ENCODE measurements at regions not wholly inside any gene's neighbourhood (a gene's known extent, or its start where the extent isn't known, plus 50 kb on each side); places are given as distances from the start of the nearest gene placed in this dataset.

DNA sequence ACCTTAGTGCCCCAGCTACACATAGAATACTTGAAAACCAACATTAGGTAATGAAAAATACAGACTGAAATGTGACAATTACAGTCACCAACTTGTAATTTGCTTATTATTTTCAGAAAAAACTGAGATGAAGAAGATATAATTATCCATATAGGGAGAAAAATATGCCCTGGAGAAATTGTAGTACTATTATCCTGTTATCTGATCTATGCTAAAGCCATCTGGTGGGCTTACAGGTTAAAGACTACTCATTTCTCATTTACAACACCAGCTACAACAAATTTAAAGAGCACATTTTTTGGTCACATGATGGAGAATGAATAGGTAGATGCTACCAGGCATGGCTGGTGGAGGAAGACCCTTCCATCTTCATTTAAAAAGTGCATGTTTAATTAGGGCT lies 79.6 kb upstream of the NYAP2 start:
- H3K36me3 ChIP-seq: no peaks in the 10 kb centered on the region
- TF ChIP-seq, protein P1, sequence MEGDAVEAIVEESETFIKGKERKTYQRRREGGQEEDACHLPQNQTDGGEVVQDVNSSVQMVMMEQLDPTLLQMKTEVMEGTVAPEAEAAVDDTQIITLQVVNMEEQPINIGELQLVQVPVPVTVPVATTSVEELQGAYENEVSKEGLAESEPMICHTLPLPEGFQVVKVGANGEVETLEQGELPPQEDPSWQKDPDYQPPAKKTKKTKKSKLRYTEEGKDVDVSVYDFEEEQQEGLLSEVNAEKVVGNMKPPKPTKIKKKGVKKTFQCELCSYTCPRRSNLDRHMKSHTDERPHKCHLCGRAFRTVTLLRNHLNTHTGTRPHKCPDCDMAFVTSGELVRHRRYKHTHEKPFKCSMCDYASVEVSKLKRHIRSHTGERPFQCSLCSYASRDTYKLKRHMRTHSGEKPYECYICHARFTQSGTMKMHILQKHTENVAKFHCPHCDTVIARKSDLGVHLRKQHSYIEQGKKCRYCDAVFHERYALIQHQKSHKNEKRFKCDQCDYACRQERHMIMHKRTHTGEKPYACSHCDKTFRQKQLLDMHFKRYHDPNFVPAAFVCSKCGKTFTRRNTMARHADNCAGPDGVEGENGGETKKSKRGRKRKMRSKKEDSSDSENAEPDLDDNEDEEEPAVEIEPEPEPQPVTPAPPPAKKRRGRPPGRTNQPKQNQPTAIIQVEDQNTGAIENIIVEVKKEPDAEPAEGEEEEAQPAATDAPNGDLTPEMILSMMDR (IDR thresholded peaks at IDR 0.05): no peak
- ATAC-seq (ENCODE audit: insufficient number of reproducible peaks, low FRiP score, low read depth) (no peak), DNase-seq (ENCODE audit: low spot score) (no peak)
- no peak overlapping the region for H3K27ac ChIP-seq
- H3K9me3 ChIP-seq: no peaks in the 10 kb centered on the region
- no peaks in the 10 kb centered on the region for H3K27me3 ChIP-seq (replicated peaks; ENCODE audit: insufficient read depth)
- no peaks in the 10 kb centered on the region for H3K4me1 ChIP-seq (ENCODE audit: control insufficient read depth in 1 of 2, low read depth in 2 of 2)
- no peak overlapping the region for H3K4me3 ChIP-seq

DNA sequence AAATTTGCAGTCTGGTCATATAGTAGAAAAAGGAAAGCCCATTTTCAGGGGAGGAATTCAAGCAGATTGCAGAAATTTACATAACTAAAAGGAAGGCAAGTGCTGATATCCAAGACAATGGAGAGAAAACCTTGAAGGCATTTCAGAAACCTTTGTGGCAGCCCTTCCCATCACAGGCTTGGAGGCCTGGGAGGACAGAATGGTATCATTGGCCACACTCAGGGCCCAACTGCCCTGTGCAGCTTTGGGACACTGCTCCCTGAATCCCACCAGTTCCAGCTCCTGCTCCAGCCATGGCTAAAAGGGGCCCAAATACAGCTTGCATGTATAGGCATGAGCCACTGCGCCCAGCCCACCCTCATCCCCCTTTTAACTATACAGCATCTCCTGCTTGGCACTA lies 81.1 kb upstream of the NYAP2 start:
- ATAC-seq (ENCODE audit: insufficient number of reproducible peaks, low FRiP score, low read depth) (no peak), DNase-seq (ENCODE audit: low spot score) (no peak)
- H3K4me3 ChIP-seq: no peak overlapping the region
- TF ChIP-seq, protein P1 (IDR thresholded peaks at IDR 0.05): no peak
- H3K27me3 ChIP-seq (replicated peaks; ENCODE audit: insufficient read depth): no peaks in the 10 kb centered on the region
- H3K36me3 ChIP-seq: no peaks in the 10 kb centered on the region
- H3K27ac ChIP-seq: no peak overlapping the region
- no peaks in the 10 kb centered on the region for H3K9me3 ChIP-seq
- H3K4me1 ChIP-seq (ENCODE audit: control insufficient read depth in 1 of 2, low read depth in 2 of 2): no peaks in the 10 kb centered on the region

DNA sequence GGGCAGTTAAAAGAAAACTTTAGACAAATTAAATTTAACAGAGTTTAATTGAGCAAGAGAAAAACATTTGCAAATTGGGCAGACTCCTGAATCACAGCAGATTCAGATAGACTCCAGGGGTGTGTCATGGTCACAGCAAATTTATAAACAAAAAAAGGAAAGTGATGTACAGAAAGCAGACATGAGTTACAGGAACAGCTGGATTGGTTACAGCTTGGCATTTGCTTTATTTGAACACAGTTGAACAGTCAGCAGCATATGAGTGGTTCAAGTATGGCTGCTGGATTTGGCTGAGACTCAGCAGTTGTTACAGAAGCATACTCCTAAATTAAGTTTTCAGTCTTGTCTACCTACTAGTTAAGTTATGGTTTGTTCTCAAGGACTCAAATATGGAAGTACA lies 82.3 kb upstream of the NYAP2 start:
- Histone ChIP-seq H3K27me3 (replicated peaks; ENCODE audit: insufficient read depth) (no peaks in the 10 kb centered on the region), H3K4me3 (no peak overlapping the region), H3K4me1 (ENCODE audit: control insufficient read depth in 1 of 2, low read depth in 2 of 2) (no peaks in the 10 kb centered on the region), H3K27ac (no peak overlapping the region), H3K9me3 (no peaks in the 10 kb centered on the region), H3K36me3 (no peaks in the 10 kb centered on the region)
- no peak for ATAC-seq (ENCODE audit: insufficient number of reproducible peaks, low FRiP score, low read depth)
- no peak for DNase-seq (ENCODE audit: low spot score)
- TF ChIP-seq, protein P1 (IDR thresholded peaks at IDR 0.05): no peak

DNA sequence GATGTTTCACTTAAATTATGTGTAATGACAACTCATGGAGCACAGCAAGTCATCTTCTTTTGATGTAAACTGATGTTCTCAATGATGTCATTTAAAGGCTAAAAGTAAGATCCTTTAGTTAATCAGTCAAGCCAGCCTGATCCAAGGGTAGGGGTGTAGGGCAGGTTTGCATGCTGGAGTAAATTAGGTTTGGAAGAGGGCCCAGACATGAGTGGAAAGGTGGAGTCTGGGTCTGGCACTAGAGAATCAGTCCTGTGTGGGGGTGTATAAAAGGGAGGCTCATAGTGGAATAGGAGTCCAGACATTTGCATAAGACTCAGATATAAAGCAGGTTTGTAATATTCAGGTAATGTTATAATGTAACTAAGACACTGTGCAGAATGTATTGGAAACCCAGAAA lies 88.8 kb upstream of the NYAP2 start:
- Histone ChIP-seq H3K27me3 (replicated peaks; ENCODE audit: insufficient read depth) (no peaks in the 10 kb centered on the region), H3K4me3 (no peak overlapping the region), H3K27ac (no peak overlapping the region), H3K9me3 (no peaks in the 10 kb centered on the region), H3K36me3 (no peaks in the 10 kb centered on the region), H3K4me1 (ENCODE audit: control insufficient read depth in 1 of 2, low read depth in 2 of 2) (no peaks in the 10 kb centered on the region)
- TF ChIP-seq, protein P1 (IDR thresholded peaks at IDR 0.05): no peak
- ATAC-seq (ENCODE audit: insufficient number of reproducible peaks, low FRiP score, low read depth) (no peak), DNase-seq (ENCODE audit: low spot score) (no peak)

DNA sequence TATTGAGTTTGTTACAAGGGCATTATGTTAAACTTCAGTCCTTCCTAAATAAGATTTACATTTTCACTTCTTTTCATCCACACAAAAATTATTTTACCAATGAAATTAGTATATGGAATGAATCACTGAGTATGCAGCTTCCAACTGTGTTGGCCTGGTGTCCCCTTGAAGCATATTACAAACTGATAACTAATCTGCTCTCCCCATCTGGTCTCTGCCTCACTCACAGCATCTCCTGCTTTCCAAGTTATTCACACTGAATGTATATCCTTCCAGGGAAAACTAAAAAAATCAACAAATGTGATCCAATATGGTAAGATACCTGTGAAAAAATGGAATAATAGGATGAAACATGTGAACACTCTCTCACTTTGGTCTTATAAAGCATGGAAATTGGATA lies 90.0 kb upstream of the NYAP2 start:
- Histone ChIP-seq H3K27me3 (replicated peaks; ENCODE audit: insufficient read depth) (no peaks in the 10 kb centered on the region), H3K9me3 (no peaks in the 10 kb centered on the region)

More for the DNA sequence above, 90.0 kb upstream of the NYAP2 start:
- Histone ChIP-seq H3K36me3 (no peaks in the 10 kb centered on the region), H3K27ac (no peak overlapping the region), H3K4me3 (no peak overlapping the region), H3K4me1 (ENCODE audit: control insufficient read depth in 1 of 2, low read depth in 2 of 2) (no peaks in the 10 kb centered on the region)
- ATAC-seq (ENCODE audit: insufficient number of reproducible peaks, low FRiP score, low read depth): no peak
- no peak for DNase-seq (ENCODE audit: low spot score)
- TF ChIP-seq, protein P1 (IDR thresholded peaks at IDR 0.05): no peak
